Glutamatergic neuron (in vitro differentiated cells): ENCODE measurements at regions not wholly inside any gene's neighbourhood (a gene's known extent, or its start where the extent isn't known, plus 50 kb on each side); places are given as distances from the start of the nearest gene placed in this dataset.

Experiments
- DNase-seq: peaks from one replicate; pipeline ENCODE4 v3.0.0; 2022
- H3K27ac Mint-ChIP-seq: one replicate; pipeline ENCODE4 v1.8.0; 2020; ENCODE audit warnings: mild to moderate bottlenecking, mixed read lengths, inconsistent platforms; ENCODE audit not compliant: unreplicated experiment
- H3K27me3 Mint-ChIP-seq: one replicate; pipeline ENCODE4 v1.8.0; 2020; ENCODE audit warnings: mild to moderate bottlenecking, moderate library complexity, mixed read lengths, inconsistent platforms; ENCODE audit not compliant: unreplicated experiment
- H3K36me3 Mint-ChIP-seq: one replicate; pipeline ENCODE4 v1.8.0; 2020; ENCODE audit warnings: mild to moderate bottlenecking, mixed read lengths, inconsistent platforms; ENCODE audit not compliant: unreplicated experiment
- H3K4me1 Mint-ChIP-seq: one replicate; pipeline ENCODE4 v1.8.0; 2020; ENCODE audit warnings: mild to moderate bottlenecking, low read depth, mixed read lengths, inconsistent platforms; ENCODE audit not compliant: unreplicated experiment
- H3K4me3 Mint-ChIP-seq: one replicate; pipeline ENCODE4 v1.8.0; 2020; ENCODE audit warnings: mild to moderate bottlenecking, mixed read lengths, inconsistent platforms; ENCODE audit not compliant: unreplicated experiment
- H3K9me3 Mint-ChIP-seq: one replicate; pipeline ENCODE4 v1.8.0; 2020; ENCODE audit warnings: mild to moderate bottlenecking, moderate library complexity, mixed read lengths, inconsistent platforms; ENCODE audit not compliant: unreplicated experiment
- TF ChIP-seq, protein P1 (sequence below): fragments of 200-600 bp; sonication (generic); IDR thresholded peaks from one replicate; pipeline ENCODE4 v1.5.0; 2021; ENCODE audit not compliant: partially characterized antibody, unreplicated experiment

DNA sequence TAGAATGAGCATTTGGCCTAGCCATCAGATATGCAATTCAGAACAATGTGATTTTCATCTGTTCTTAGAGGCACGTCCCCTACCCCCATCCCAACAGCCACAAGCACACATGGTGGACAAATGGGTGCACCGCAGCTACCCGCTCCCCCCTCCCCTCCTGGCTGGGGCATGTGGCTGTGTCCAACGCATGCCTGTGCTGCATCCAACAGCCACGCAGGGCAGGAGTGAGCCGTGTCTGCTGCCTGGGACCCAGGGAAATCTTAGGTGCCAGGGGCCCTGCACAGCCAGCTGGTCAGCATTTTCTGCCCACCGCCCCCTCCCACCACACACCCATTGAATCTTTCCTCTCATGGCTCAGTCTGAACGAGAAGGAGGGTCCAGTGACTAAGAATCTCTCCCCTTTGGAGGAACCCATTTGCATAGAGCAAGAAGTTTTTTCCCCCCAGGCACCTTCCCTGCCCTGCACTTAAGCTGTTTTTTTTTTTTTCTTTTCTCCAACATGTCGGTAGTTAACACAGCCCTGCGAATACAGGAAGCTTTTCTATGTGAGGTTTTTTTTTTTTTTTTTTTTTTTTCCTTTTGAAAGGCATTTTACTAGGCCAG lies 138.9 kb downstream of the WDR11 start:
- TF ChIP-seq, protein P1, sequence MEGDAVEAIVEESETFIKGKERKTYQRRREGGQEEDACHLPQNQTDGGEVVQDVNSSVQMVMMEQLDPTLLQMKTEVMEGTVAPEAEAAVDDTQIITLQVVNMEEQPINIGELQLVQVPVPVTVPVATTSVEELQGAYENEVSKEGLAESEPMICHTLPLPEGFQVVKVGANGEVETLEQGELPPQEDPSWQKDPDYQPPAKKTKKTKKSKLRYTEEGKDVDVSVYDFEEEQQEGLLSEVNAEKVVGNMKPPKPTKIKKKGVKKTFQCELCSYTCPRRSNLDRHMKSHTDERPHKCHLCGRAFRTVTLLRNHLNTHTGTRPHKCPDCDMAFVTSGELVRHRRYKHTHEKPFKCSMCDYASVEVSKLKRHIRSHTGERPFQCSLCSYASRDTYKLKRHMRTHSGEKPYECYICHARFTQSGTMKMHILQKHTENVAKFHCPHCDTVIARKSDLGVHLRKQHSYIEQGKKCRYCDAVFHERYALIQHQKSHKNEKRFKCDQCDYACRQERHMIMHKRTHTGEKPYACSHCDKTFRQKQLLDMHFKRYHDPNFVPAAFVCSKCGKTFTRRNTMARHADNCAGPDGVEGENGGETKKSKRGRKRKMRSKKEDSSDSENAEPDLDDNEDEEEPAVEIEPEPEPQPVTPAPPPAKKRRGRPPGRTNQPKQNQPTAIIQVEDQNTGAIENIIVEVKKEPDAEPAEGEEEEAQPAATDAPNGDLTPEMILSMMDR, result no peak
- H3K36me3 Mint-ChIP-seq, result peaks cover 41% of the 10 kb centered on the region
- H3K4me3 Mint-ChIP-seq, result no peak overlapping the region
- peaks cover 9% of the 10 kb centered on the region for H3K27me3 Mint-ChIP-seq
- H3K27ac Mint-ChIP-seq, result no peak overlapping the region
- no peak for DNase-seq
- H3K9me3 Mint-ChIP-seq, result peaks cover 23% of the 10 kb centered on the region
- no peaks in the 10 kb centered on the region for H3K4me1 Mint-ChIP-seq

DNA sequence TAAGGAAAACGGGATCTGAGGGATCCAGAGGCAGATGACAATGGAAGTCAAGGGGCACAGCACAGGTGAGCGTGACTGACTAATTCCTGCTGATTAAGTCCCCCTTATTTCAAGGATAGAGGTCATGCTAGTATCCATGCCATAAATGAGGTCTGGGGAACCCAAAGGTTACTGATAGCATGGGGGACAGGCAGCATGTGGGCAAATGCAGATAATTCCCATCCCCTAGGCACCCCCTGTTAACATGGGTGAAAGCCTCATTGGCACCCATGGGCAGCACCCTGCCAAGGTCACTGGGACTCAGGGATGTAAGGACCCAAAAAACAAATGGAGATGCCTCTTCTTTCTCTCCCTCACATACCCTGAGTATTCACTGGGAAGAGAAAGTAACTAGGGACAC lies 139.7 kb downstream of the WDR11 start:
- H3K9me3 Mint-ChIP-seq, result peaks cover 23% of the 10 kb centered on the region
- no peaks in the 10 kb centered on the region for H3K4me1 Mint-ChIP-seq

DNA sequence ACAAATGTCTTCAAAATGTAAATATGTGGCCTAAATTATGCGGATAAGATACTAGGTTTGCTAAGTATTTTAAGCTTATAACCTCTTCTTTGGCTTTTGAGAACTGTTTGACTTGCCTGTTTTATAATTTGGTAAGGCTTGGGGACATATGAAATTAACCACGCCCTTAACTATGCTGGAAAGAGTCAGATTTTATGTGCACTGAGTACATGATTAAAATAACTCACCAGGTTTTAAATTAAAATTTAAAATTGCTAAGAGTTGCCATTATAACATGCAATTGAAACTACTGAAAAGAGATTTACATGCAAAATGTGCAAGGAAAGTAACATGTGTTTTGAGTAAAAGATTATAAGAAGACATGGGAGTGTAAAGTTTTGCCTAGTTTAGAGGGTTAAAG lies 141.9 kb downstream of the WDR11 start:
- no peak for DNase-seq
- no peak overlapping the region for H3K27ac Mint-ChIP-seq
- peaks cover 21% of the 10 kb centered on the region for H3K9me3 Mint-ChIP-seq
- H3K4me3 Mint-ChIP-seq, result no peak overlapping the region
- no peaks in the 10 kb centered on the region for H3K4me1 Mint-ChIP-seq
- TF ChIP-seq, protein P1, result no peak
- peaks cover 7% of the 10 kb centered on the region for H3K27me3 Mint-ChIP-seq
- peaks cover 30% of the 10 kb centered on the region for H3K36me3 Mint-ChIP-seq

More for the DNA sequence above, 139.7 kb downstream of the WDR11 start:
- no peak overlapping the region for H3K27ac Mint-ChIP-seq
- peaks cover 9% of the 10 kb centered on the region for H3K27me3 Mint-ChIP-seq
- no peak for DNase-seq
- no peak overlapping the region for H3K4me3 Mint-ChIP-seq
- peaks cover 41% of the 10 kb centered on the region for H3K36me3 Mint-ChIP-seq
- TF ChIP-seq, protein P1, result no peak

DNA sequence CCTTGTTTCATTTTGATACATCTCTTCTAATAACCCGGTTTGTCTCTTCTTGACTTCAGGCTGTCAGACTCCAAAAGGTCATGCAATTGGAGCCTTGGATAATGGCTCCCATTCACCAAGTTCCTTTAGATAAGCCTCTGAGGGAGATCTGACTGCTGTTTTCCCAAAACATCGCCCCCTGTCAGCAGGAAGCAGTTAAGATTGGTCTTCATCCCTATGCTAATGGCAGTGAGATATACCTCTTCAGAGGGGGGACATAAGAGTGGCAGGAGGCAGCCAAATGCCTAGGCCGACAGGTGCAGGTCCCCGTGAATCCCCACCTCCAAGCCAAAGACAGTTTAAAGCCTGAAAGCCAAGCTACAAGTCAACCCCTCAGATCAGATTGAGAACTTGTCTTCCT lies 144.6 kb downstream of the WDR11 start:
- H3K27me3 Mint-ChIP-seq, result no peaks in the 10 kb centered on the region
- no peak for DNase-seq
- H3K4me3 Mint-ChIP-seq, result no peak overlapping the region

DNA sequence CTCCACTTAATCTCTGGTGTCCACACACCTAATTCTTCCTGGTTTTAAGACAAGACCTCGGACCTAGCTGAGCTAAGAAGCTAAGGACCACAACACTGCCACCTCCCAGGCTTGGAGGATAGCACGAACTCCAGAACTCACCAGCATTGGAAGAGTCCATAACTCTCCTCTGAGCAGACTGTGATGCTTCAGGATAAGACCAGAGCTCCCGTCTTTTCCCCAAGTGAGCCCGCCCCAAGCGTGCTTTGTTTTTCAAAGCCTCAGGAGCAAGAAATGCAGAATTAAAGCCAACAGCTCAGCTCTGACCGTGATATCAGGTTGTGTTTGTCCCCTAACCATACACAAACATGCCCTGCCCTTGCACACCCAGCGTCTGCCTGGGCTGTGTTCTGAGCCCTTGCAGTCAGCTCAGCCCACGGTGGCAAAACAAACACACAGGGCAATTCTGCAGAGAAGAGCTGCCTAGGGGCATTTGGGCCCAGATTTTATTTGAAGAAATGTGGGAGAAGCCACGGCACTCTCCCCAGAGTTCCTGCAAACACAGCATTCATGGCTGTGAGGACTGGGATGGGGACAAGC lies 145.4 kb downstream of the WDR11 start:
- no peak overlapping the region for H3K4me3 Mint-ChIP-seq
- peaks cover 8% of the 10 kb centered on the region for H3K9me3 Mint-ChIP-seq
- no peaks in the 10 kb centered on the region for H3K27me3 Mint-ChIP-seq
- H3K36me3 Mint-ChIP-seq, result peaks cover 10% of the 10 kb centered on the region
- H3K27ac Mint-ChIP-seq, result no peak overlapping the region
- DNase-seq, result no peak
- H3K4me1 Mint-ChIP-seq, result no peaks in the 10 kb centered on the region
- TF ChIP-seq, protein P1, result no peak

More for the DNA sequence above, 144.6 kb downstream of the WDR11 start:
- H3K27ac Mint-ChIP-seq, result no peak overlapping the region
- peaks cover 12% of the 10 kb centered on the region for H3K9me3 Mint-ChIP-seq
- peaks cover 10% of the 10 kb centered on the region for H3K36me3 Mint-ChIP-seq
- TF ChIP-seq, protein P1, result no peak
- H3K4me1 Mint-ChIP-seq, result no peaks in the 10 kb centered on the region
